ENCODE measurements at regions not wholly inside any gene's neighbourhood (a gene's known extent, or its start where the extent isn't known, plus 50 kb on each side); places are given as distances from the start of the nearest gene placed in this dataset.

DNA sequence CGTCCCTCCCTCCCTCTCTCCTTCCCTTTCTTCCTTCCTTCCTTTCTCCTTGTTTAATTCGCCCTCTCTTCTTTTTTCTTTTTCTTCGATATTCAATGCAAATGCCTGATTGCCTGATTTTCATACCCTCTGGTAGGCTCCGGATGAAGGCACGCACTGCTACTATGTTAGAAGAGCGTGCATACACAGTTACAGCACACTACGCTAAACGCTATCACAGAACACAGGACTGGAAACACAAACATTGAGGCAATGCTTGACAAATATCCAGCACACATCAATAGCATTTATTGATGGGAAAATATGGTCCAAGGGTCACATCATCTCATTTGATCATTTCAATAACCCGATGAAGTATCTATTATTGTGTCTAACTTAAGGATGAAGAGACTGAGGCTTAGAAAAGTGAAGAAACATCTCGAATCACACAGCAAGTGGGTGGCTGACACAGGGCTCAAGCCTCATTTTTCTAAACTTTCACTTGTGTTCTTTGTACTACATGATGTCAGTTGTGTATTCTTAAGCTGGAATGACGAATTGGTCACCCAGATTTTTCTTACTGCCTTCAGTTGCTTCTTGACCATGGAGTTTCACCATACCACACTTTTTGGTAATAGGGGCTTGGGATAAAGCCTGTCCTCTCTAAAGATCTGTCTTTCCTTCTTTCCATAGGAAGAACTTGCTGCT, 101.8 kb downstream of the TRIB2 start:
- TF ChIP-seq, protein P1, sequence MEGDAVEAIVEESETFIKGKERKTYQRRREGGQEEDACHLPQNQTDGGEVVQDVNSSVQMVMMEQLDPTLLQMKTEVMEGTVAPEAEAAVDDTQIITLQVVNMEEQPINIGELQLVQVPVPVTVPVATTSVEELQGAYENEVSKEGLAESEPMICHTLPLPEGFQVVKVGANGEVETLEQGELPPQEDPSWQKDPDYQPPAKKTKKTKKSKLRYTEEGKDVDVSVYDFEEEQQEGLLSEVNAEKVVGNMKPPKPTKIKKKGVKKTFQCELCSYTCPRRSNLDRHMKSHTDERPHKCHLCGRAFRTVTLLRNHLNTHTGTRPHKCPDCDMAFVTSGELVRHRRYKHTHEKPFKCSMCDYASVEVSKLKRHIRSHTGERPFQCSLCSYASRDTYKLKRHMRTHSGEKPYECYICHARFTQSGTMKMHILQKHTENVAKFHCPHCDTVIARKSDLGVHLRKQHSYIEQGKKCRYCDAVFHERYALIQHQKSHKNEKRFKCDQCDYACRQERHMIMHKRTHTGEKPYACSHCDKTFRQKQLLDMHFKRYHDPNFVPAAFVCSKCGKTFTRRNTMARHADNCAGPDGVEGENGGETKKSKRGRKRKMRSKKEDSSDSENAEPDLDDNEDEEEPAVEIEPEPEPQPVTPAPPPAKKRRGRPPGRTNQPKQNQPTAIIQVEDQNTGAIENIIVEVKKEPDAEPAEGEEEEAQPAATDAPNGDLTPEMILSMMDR (IDR thresholded peaks at IDR 0.05; ENCODE audit: low read depth, low read length) = no peak
- H3K4me3 ChIP-seq (ENCODE audit: low read depth, low read length) = no peak overlapping the region

DNA sequence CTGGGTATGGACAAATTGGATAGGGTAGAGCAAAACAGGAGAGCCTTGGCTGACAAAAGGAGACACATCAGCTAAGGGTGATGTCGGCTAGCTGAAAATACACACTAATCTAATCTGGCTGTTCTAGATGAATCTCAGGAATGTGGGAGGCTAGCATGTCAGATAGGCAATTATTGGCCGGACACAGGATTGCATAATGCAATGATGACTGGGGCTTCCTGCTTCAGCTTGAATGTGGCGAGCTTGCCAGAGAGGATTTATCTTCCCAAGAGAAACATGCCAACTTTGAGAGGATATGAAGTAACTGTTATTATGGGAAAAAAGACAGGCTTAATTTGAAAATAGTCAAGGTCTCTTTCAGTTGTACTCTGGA, 102.4 kb downstream of the TRIB2 start:
- TF ChIP-seq, protein P1 (IDR thresholded peaks at IDR 0.05; ENCODE audit: low read depth, low read length) = no peak
- no peak overlapping the region for H3K4me3 ChIP-seq (ENCODE audit: low read depth, low read length)

DNA sequence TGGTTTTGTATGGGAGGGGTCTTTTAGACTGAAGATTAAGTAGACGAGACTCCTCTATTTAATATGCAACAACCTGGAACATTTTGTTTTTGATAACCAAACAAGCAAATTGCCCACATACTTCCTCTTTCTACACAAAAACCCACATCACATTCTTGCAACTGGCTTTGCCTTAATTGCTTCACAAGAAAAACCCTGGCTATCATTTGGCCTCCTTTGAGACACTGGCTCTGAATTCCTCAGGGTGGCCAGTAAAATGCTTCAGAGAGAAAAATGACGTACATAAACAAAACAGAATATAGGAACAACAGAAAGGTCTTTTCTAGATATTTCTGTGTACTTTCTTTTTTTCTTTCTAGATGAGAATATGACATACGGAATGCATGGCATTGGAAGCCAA, 103.0 kb downstream of the TRIB2 start:
- TF ChIP-seq, protein P1 (IDR thresholded peaks at IDR 0.05; ENCODE audit: low read depth, low read length) = no peak
- H3K4me3 ChIP-seq (ENCODE audit: low read depth, low read length) = no peak overlapping the region

DNA sequence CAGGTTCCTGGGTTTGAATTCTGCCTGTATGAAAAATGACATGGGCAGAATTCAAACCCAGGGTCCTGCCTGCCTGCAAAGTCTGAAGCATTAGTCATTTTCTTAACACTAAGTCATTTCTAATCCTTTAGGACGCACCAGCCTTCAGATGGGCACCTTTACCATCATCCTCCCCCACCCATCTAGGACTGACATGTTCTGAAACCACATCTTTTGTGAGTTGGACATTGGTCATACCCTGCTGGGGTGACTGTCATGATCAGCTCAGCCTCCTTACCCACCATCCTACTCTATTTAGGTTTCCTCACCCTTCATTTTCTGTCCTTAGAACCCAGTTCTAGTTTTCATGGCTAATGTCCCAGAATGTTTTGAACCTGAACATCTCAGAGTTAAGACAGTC, 104.9 kb downstream of the TRIB2 start:
- no peak overlapping the region for H3K4me3 ChIP-seq (ENCODE audit: low read depth, low read length)
- TF ChIP-seq, protein P1 (IDR thresholded peaks at IDR 0.05; ENCODE audit: low read depth, low read length) = no peak

DNA sequence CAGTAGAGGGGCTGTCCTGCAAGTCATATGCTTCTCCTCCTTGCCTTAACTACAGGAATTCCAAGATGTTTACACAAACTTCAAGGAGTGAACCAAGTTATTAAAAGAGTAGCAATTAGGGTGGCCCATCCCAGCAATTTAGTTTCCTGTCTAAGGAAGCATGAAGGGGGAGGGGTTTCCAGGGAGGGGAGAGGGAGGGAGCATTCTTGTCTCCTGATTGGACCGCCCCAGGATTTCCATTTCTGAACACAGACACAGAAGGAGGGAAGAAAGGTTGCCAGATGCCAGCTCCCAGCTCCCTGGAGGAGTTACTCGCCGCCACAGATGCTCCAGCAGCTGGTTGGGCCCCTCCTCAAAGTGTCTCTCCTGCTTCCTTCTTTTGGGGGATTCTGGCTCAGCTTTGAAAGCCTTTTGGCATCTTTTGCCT, 107.6 kb downstream of the TRIB2 start:
- H3K4me3 ChIP-seq (ENCODE audit: low read depth, low read length) = no peak overlapping the region
- TF ChIP-seq, protein P1 (IDR thresholded peaks at IDR 0.05; ENCODE audit: low read depth, low read length) = no peak

DNA sequence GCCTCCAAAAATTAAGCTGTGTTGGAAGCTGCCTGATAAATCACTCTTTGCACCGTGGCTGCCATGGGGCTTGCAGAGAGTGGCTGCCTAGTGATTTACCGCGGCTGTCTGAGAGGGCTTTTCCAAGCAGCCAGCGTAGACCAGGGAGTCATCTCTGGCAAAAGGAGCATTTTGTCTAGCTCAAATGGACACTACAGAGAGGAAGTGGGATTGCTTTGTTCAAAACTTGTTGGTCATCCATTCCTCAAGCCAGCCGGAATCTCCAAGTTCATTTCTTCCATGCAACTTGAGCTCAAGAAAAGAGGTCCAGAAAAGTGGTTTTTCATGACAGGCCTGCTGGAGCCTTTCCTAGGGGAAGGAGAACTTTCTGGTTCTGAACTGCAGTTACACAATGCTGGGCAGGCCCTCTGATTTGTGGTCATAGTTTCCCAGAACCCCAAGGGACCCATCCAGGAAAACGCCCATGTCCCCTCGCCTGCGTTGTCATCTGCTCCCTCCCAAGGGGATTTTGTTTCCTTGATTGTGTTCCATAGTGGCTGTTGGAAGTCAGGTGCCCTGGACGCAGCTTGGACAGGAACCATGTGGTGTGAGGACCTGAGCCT, 108.1 kb downstream of the TRIB2 start:
- TF ChIP-seq, protein P1 (IDR thresholded peaks at IDR 0.05; ENCODE audit: low read depth, low read length) = no peak
- H3K4me3 ChIP-seq (ENCODE audit: low read depth, low read length) = no peak overlapping the region

DNA sequence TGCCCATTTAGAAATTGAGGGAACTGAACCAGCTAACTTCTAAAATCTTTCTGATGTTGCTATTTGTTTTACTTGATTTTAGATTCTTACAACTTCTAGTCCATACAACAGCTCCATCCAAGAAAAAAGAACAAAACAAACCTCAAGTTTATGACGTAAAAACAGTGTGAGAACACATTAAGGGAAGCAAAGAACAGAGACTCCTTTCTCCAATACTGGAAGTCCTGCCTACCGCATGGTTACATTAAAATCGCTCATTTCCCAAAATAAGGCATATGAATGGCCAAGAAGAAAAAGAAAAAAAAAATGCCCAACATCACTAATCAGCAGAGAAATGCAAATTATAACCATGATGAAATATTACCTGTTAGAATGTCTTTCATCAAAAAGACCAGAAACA, 110.0 kb downstream of the TRIB2 start:
- TF ChIP-seq, protein P1 (IDR thresholded peaks at IDR 0.05; ENCODE audit: low read depth, low read length) = no peak
- no peak overlapping the region for H3K4me3 ChIP-seq (ENCODE audit: low read depth, low read length)
